ENCODE measurements at regions not wholly inside any gene's neighbourhood (a gene's known extent, or its start where the extent isn't known, plus 50 kb on each side); places are given as distances from the start of the nearest gene placed in this dataset.

DNA sequence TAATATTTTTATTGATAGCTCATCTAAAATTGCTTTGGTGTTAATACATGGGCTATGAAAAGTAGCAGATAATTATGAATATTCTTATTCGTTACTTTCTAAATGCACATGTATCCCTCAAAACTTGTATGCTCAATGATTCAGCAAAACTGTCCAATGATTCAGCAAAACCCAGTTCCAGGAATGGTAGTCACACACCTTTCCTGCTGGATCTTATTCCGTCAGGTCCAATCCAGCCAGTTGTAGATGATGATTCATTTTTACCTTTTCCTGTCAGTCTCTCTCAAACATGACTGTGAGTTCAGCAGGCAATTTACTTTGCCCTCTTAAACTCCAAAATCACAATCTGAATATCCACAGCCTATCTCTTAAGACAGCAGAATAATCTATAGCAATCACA lies 1082.6 kb downstream of the EFNB2 start:
- no peak overlapping the region for H3K4me3 ChIP-seq (ENCODE audit: low read length in 2 of 2)

DNA sequence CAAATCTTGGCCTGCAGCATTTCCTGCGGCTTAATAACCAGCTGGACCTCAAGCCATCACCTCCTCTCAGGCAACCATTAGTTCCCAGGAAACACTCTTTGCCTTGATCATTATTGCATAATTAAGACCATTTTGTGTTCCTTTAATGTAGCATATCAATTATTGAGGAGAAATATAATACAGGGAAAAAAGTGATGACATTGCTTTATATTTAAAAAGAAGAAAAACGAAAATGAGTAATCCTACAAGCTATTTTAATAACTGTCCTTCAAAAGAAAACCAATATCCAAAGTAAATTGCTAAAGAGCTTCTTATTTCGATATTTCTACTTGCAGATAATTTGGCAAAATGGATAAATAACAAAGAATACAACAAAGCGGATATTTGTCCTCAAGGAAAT lies 1084.7 kb downstream of the EFNB2 start:
- no peaks in the 10 kb centered on the region for H3K27me3 ChIP-seq (ENCODE audit: control insufficient read depth in 1 of 2, insufficient read depth in 2 of 2, low read length in 2 of 2)
- H3K36me3 ChIP-seq (ENCODE audit: control insufficient read depth in 2 of 2, insufficient read depth in 2 of 2, low read length in 2 of 2) = no peaks in the 10 kb centered on the region
- H3K4me1 ChIP-seq (ENCODE audit: control insufficient read depth, insufficient read depth, low read length) = no peaks in the 10 kb centered on the region
- no peak overlapping the region for H3K4me3 ChIP-seq (ENCODE audit: low read length in 2 of 2)
- H3K9ac ChIP-seq (ENCODE audit: low read length in 2 of 2) = no peak overlapping the region
- no peak overlapping the region for H3K27ac ChIP-seq (ENCODE audit: low read length)
- no peaks in the 10 kb centered on the region for H3K9me3 ChIP-seq (ENCODE audit: control insufficient read depth in 2 of 2, low read length in 2 of 2)

More for the DNA sequence above, 1082.6 kb downstream of the EFNB2 start:
- H3K27ac ChIP-seq (ENCODE audit: low read length) = no peak overlapping the region
- H3K27me3 ChIP-seq (ENCODE audit: control insufficient read depth in 1 of 2, insufficient read depth in 2 of 2, low read length in 2 of 2) = no peaks in the 10 kb centered on the region
- no peak overlapping the region for H3K9ac ChIP-seq (ENCODE audit: low read length in 2 of 2)
- no peaks in the 10 kb centered on the region for H3K4me1 ChIP-seq (ENCODE audit: control insufficient read depth, insufficient read depth, low read length)
- no peaks in the 10 kb centered on the region for H3K36me3 ChIP-seq (ENCODE audit: control insufficient read depth in 2 of 2, insufficient read depth in 2 of 2, low read length in 2 of 2)
- H3K9me3 ChIP-seq (ENCODE audit: control insufficient read depth in 2 of 2, low read length in 2 of 2) = no peaks in the 10 kb centered on the region

DNA sequence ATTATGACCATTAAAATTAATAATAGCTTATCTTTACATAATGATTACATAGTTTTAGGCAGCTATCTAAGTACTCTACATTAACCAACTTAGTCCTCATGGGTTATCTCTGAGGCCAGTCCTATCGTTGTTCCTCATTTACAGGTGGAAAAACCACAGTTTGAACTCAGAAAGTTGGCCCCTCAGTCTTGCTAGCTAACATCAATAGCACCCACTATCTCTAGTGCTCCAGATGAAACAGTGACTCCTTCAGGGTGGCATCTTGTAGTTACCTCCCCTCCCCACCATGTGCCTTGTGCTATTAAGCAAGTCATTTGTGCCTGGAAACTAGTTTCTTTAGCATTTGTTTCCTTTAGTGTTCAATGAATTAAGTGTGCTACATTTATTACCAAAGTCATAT lies 1086.7 kb downstream of the EFNB2 start:
- Histone ChIP-seq H3K27ac (ENCODE audit: low read length) (no peak overlapping the region), H3K4me3 (ENCODE audit: low read length in 2 of 2) (no peak overlapping the region), H3K27me3 (ENCODE audit: control insufficient read depth in 1 of 2, insufficient read depth in 2 of 2, low read length in 2 of 2) (no peaks in the 10 kb centered on the region), H3K9me3 (ENCODE audit: control insufficient read depth in 2 of 2, low read length in 2 of 2) (no peaks in the 10 kb centered on the region), H3K4me1 (ENCODE audit: control insufficient read depth, insufficient read depth, low read length) (no peaks in the 10 kb centered on the region), H3K36me3 (ENCODE audit: control insufficient read depth in 2 of 2, insufficient read depth in 2 of 2, low read length in 2 of 2) (no peaks in the 10 kb centered on the region), H3K9ac (ENCODE audit: low read length in 2 of 2) (no peak overlapping the region)

DNA sequence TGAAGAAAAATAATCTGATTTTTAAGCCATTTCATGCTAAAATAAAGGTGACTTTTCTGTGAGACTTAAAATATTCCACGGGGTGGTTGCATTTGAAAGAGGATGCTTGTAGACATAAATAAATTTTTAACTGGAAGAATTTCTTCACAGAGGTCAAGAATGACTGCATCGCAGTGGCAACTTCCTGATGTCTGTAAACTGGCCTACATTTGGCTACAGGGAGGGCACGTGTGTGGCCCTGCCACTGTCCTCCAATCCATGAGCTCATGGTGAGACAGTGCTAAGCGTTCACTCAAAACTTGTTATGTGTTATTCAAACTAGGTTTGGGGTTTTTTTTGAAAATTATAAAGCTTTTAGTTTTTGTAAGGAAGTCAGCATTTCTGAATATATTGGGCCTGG lies 1089.3 kb downstream of the EFNB2 start:
- Histone ChIP-seq H3K9ac (ENCODE audit: low read length in 2 of 2) (no peak overlapping the region), H3K4me3 (ENCODE audit: low read length in 2 of 2) (no peak overlapping the region), H3K4me1 (ENCODE audit: control insufficient read depth, insufficient read depth, low read length) (no peaks in the 10 kb centered on the region), H3K27me3 (ENCODE audit: control insufficient read depth in 1 of 2, insufficient read depth in 2 of 2, low read length in 2 of 2) (no peaks in the 10 kb centered on the region), H3K9me3 (ENCODE audit: control insufficient read depth in 2 of 2, low read length in 2 of 2) (no peaks in the 10 kb centered on the region), H3K27ac (ENCODE audit: low read length) (no peak overlapping the region), H3K36me3 (ENCODE audit: control insufficient read depth in 2 of 2, insufficient read depth in 2 of 2, low read length in 2 of 2) (no peaks in the 10 kb centered on the region)

DNA sequence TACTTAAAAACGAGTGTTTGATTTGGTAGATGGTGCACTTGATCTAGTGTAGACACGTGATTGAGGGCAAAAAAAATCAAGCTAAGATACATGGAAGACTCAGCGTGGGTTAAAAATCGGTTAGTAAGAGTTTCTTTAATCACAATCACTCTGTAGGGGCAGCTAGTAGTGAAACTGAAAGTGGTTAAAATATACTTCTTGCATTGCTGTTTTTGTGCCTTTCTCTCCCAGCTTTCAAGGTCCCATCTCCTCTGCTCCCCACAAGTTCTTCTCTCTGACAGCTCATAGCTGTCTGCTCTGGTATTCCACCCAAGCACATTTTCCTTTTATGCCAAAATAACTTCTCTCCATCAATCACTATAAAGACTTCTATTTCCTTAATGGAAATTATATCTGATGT lies 1089.7 kb downstream of the EFNB2 start:
- H3K27ac ChIP-seq (ENCODE audit: low read length) = no peak overlapping the region
- H3K4me3 ChIP-seq (ENCODE audit: low read length in 2 of 2) = no peak overlapping the region

DNA sequence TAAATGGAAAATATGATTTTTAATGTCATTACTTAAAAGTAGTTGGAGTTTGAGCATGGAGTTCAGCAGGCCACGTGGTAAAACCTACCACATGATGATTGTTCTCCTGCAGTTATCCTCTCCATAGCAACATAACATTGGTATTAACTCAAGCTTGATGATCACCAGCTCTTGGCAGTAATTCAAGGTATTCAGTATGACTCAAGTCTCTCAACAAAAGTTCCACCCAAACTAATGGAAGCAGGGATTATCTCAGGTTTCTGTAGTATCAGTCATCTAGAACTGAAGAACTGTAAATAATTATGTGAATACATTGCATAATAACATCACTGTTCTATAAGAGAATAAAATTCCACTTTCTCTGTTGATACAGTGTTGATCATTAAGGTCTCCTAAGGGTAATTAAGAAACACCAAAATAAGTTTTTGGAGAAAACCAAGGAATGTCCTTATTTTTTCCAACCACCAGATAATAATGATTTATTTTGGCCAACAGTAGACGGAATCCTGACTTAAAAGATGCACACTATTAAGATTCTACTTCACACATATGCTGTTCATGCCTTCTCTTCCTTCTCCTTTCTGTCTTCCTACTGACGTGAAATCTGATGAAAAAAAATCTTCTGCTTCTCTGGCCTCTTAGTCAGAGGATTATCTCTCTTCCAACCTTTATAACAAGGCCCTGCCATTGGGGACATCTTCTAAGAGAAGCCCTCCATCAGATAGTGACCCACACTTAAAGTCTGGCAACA lies 1092.3 kb downstream of the EFNB2 start:
- Histone ChIP-seq H3K36me3 (ENCODE audit: control insufficient read depth in 2 of 2, insufficient read depth in 2 of 2, low read length in 2 of 2) (no peaks in the 10 kb centered on the region), H3K27me3 (ENCODE audit: control insufficient read depth in 1 of 2, insufficient read depth in 2 of 2, low read length in 2 of 2) (no peaks in the 10 kb centered on the region), H3K27ac (ENCODE audit: low read length) (peak overlapping the region; percentile 6), H3K4me3 (ENCODE audit: low read length in 2 of 2) (no peak overlapping the region), H3K9ac (ENCODE audit: low read length in 2 of 2) (no peak overlapping the region), H3K4me1 (ENCODE audit: control insufficient read depth, insufficient read depth, low read length) (no peaks in the 10 kb centered on the region), H3K9me3 (ENCODE audit: control insufficient read depth in 2 of 2, low read length in 2 of 2) (no peaks in the 10 kb centered on the region)

More for the DNA sequence above, 1089.7 kb downstream of the EFNB2 start:
- Histone ChIP-seq H3K9ac (ENCODE audit: low read length in 2 of 2) (no peak overlapping the region), H3K9me3 (ENCODE audit: control insufficient read depth in 2 of 2, low read length in 2 of 2) (no peaks in the 10 kb centered on the region), H3K36me3 (ENCODE audit: control insufficient read depth in 2 of 2, insufficient read depth in 2 of 2, low read length in 2 of 2) (no peaks in the 10 kb centered on the region), H3K4me1 (ENCODE audit: control insufficient read depth, insufficient read depth, low read length) (no peaks in the 10 kb centered on the region), H3K27me3 (ENCODE audit: control insufficient read depth in 1 of 2, insufficient read depth in 2 of 2, low read length in 2 of 2) (no peaks in the 10 kb centered on the region)

DNA sequence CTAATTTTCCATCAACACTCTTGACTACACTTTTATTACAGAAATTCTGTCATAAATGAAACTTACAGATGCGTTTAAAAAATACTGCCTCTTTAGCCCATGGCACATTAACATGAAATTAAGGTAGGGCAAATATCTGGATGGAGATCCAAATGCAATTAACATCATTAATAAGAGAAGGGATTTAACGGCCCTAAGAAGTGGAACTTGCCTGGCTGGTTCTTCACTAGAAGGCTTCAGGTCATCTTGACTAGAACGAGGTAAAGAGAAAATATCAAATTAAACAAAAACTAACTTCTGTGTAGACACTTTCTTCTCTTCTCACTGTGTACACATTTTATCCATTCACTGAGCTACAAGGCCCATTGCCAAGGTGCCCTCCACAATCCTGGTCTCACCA lies 1093.4 kb downstream of the EFNB2 start:
- Histone ChIP-seq H3K4me3 (ENCODE audit: low read length in 2 of 2) (no peak overlapping the region), H3K9me3 (ENCODE audit: control insufficient read depth in 2 of 2, low read length in 2 of 2) (no peaks in the 10 kb centered on the region), H3K4me1 (ENCODE audit: control insufficient read depth, insufficient read depth, low read length) (no peaks in the 10 kb centered on the region), H3K27me3 (ENCODE audit: control insufficient read depth in 1 of 2, insufficient read depth in 2 of 2, low read length in 2 of 2) (no peaks in the 10 kb centered on the region), H3K9ac (ENCODE audit: low read length in 2 of 2) (no peak overlapping the region), H3K27ac (ENCODE audit: low read length) (peak overlapping the region; percentile 6), H3K36me3 (ENCODE audit: control insufficient read depth in 2 of 2, insufficient read depth in 2 of 2, low read length in 2 of 2) (no peaks in the 10 kb centered on the region)

DNA sequence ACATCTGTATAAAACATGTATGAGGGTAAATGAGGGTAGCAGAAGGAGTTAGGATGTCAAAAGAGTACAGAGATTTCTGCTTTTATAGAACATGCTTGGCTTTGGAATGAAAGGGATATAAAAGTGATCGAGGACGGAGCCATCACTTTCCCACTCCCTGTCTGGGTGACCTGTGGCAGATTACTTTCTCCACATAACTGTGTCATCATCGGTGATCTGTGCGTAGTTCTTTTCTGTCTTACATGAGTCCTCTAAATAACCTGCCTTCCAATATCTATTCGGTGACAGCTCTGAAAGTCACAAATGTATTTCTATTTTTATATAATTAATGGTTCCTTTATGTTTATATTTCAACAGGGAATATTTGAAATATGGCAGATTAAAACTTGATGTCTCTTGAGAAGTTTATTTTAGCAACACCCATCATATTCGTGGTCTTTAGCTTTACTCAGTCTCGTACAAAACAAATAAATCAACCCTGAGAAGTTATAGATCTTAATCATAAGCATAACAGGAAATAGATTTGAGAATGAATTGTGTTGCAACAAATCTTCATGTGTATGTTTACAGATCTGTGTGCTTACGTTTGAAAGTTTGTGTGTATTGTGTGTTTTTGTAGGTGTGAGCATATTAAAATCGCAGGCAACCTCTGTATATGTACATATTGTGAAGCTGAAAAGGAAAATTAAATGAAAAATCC lies 1094.3 kb downstream of the EFNB2 start:
- Histone ChIP-seq H3K9ac (ENCODE audit: low read length in 2 of 2) (no peak overlapping the region), H3K4me1 (ENCODE audit: control insufficient read depth, insufficient read depth, low read length) (no peaks in the 10 kb centered on the region), H3K27me3 (ENCODE audit: control insufficient read depth in 1 of 2, insufficient read depth in 2 of 2, low read length in 2 of 2) (no peaks in the 10 kb centered on the region), H3K36me3 (ENCODE audit: control insufficient read depth in 2 of 2, insufficient read depth in 2 of 2, low read length in 2 of 2) (no peaks in the 10 kb centered on the region), H3K27ac (ENCODE audit: low read length) (peak overlapping the region; percentile 6), H3K9me3 (ENCODE audit: control insufficient read depth in 2 of 2, low read length in 2 of 2) (no peaks in the 10 kb centered on the region), H3K4me3 (ENCODE audit: low read length in 2 of 2) (peak overlapping the region in 1 of 2 donors; percentile 9)

DNA sequence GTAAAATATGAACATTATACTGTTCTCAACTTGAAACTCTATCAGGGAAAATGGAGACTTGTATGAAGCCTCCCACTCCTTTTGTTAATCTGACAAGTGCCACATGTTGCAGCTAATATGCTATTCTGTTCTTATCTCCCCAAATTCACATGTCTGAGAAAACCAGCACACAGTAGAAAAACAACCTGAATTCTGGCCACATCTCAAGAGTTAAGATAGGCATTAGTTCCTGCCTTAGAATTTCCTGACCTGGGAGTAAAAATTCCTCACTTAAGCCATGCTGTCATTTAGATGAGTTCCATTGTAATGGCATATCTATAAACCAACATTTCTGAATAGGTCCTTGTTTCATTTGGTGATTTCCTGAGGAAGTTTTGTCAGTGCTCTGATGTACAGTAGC lies 1098.5 kb downstream of the EFNB2 start:
- no peak overlapping the region for H3K27ac ChIP-seq (ENCODE audit: low read length)
- no peak overlapping the region for H3K9ac ChIP-seq (ENCODE audit: low read length in 2 of 2)
- no peaks in the 10 kb centered on the region for H3K9me3 ChIP-seq (ENCODE audit: control insufficient read depth in 2 of 2, low read length in 2 of 2)
- no peaks in the 10 kb centered on the region for H3K36me3 ChIP-seq (ENCODE audit: control insufficient read depth in 2 of 2, insufficient read depth in 2 of 2, low read length in 2 of 2)
- H3K27me3 ChIP-seq (ENCODE audit: control insufficient read depth in 1 of 2, insufficient read depth in 2 of 2, low read length in 2 of 2) = no peaks in the 10 kb centered on the region
- no peaks in the 10 kb centered on the region for H3K4me1 ChIP-seq (ENCODE audit: control insufficient read depth, insufficient read depth, low read length)
- H3K4me3 ChIP-seq (ENCODE audit: low read length in 2 of 2) = no peak overlapping the region

DNA sequence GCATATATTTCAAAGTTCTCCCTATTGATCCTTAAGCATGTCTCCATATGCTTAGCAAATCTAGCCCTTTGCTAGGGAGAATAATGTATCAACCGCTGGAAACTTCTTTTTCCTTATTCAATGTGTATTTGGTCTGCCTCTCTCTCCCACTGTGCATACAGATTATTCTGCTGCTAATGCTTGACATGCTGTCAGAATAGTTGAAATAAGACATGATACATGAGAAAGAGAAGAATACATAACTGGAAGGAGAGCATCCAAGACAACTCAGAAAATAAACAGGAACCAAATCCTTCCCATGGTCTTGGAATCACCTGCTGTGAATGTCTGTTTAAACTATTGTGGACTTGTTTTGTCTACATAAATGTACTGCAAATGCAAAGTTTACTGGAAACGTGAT lies 1103.0 kb downstream of the EFNB2 start:
- Histone ChIP-seq H3K27me3 (ENCODE audit: control insufficient read depth in 1 of 2, insufficient read depth in 2 of 2, low read length in 2 of 2) (no peaks in the 10 kb centered on the region), H3K27ac (ENCODE audit: low read length) (no peak overlapping the region), H3K9me3 (ENCODE audit: control insufficient read depth in 2 of 2, low read length in 2 of 2) (no peaks in the 10 kb centered on the region), H3K36me3 (ENCODE audit: control insufficient read depth in 2 of 2, insufficient read depth in 2 of 2, low read length in 2 of 2) (no peaks in the 10 kb centered on the region), H3K9ac (ENCODE audit: low read length in 2 of 2) (no peak overlapping the region), H3K4me3 (ENCODE audit: low read length in 2 of 2) (no peak overlapping the region), H3K4me1 (ENCODE audit: control insufficient read depth, insufficient read depth, low read length) (no peaks in the 10 kb centered on the region)

DNA sequence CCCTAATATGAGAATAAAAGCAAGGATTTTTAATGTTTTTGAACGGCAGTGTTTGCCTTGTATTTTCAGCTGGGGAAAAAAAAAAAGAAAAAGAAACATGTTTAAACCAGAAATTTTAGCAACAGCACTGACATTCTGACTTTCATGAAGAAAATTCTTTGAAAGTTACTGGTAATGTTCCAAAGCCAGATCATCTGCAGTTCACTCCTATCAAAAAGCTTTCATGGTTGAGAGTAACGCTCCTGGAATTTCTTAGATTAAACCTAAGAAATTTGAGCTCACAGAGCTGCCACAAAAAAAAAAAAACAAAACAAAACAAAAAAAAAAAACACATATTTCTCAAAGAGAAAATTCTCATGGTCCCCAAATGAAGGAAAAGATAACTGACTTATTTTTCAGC lies 1106.7 kb downstream of the EFNB2 start:
- Histone ChIP-seq H3K36me3 (ENCODE audit: control insufficient read depth in 2 of 2, insufficient read depth in 2 of 2, low read length in 2 of 2) (no peaks in the 10 kb centered on the region), H3K4me3 (ENCODE audit: low read length in 2 of 2) (no peak overlapping the region), H3K9ac (ENCODE audit: low read length in 2 of 2) (no peak overlapping the region), H3K27ac (ENCODE audit: low read length) (no peak overlapping the region), H3K27me3 (ENCODE audit: control insufficient read depth in 1 of 2, insufficient read depth in 2 of 2, low read length in 2 of 2) (no peaks in the 10 kb centered on the region), H3K4me1 (ENCODE audit: control insufficient read depth, insufficient read depth, low read length) (no peaks in the 10 kb centered on the region), H3K9me3 (ENCODE audit: control insufficient read depth in 2 of 2, low read length in 2 of 2) (no peaks in the 10 kb centered on the region)
